ENCODE measurements at regions not wholly inside any gene's neighbourhood (a gene's known extent, or its start where the extent isn't known, plus 50 kb on each side); places are given as distances from the start of the nearest gene placed in this dataset.

DNA sequence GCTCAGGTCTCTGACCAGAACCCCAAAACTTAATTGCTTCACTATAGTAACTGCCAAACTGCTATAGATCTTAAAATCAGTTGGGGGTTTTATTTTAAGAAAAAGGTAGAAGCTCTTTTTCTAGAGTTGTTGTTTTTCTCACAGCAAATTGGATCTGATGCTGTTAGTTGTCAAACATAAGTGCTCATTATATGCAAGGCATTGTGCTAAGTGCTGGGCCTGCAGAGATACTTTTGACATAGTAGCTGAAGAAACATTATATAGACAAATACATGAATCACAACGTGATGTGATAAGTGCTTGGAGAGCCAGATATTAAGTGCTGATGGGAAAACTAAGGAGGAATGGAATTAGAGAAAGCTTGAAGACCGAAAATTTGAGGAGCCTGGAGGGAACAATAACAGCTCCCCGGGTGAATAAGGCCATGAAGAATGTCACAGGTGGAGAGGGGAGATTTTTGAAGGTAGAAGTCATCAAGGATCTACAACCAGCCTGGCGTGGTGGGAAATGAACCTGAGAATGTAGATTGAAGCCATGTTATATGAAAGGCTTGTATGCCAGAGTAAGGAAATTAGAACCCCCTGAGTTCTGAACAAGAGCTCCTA, 126.5 kb downstream of the DYRK2 start:
- no peak for DNase-seq (ENCODE audit: extremely low spot score in 2 of 2)
- no peaks in the 10 kb centered on the region for H3K27me3 ChIP-seq
- H3K9me3 ChIP-seq, result no peaks in the 10 kb centered on the region
- TF ChIP-seq POLR2A (IDR thresholded peaks at IDR 0.05) (no peak), POLR2AphosphoS5 (IDR thresholded peaks at IDR 0.05; ENCODE audit: insufficient read depth in 1 of 2, low read depth in 1 of 2) (no peak)
- TF ChIP-seq, protein P1, sequence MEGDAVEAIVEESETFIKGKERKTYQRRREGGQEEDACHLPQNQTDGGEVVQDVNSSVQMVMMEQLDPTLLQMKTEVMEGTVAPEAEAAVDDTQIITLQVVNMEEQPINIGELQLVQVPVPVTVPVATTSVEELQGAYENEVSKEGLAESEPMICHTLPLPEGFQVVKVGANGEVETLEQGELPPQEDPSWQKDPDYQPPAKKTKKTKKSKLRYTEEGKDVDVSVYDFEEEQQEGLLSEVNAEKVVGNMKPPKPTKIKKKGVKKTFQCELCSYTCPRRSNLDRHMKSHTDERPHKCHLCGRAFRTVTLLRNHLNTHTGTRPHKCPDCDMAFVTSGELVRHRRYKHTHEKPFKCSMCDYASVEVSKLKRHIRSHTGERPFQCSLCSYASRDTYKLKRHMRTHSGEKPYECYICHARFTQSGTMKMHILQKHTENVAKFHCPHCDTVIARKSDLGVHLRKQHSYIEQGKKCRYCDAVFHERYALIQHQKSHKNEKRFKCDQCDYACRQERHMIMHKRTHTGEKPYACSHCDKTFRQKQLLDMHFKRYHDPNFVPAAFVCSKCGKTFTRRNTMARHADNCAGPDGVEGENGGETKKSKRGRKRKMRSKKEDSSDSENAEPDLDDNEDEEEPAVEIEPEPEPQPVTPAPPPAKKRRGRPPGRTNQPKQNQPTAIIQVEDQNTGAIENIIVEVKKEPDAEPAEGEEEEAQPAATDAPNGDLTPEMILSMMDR (IDR thresholded peaks at IDR 0.05), result no peak
- no peak overlapping the region for H3K4me3 ChIP-seq
- no peak overlapping the region for H3K27ac ChIP-seq
- H3K36me3 ChIP-seq, result no peaks in the 10 kb centered on the region
- intact Hi-C loops (cut with DNase I), result no loop called here
- no peaks in the 10 kb centered on the region for H3K4me1 ChIP-seq

DNA sequence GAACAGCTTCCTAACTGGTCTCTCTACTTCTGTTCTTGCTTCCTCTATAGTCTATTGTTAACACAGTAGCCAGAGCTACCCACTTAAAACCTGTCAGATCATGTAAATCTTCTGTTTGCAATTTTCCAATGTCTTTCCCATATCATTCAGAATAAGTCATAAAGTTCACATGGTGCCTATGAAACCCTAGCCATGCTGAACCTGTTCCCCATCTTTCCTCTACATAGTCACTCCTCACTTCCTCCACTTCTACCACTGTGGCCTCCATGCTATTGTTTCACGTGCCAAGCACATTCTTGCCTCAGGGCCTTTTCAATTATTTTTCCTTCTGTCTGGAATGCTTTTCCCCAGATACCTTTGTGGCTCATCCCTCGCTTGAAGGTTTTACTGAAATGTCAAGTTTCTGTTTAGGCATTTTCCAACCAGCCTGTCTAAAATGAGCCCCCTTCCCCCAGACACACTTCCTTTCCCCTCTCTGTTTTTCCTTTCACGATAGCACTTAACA, 132.1 kb downstream of the DYRK2 start:
- no peaks in the 10 kb centered on the region for H3K4me1 ChIP-seq
- H3K27ac ChIP-seq, result no peak overlapping the region
- no peaks in the 10 kb centered on the region for H3K36me3 ChIP-seq
- H3K27me3 ChIP-seq, result no peaks in the 10 kb centered on the region
- no peaks in the 10 kb centered on the region for H3K9me3 ChIP-seq
- intact Hi-C loops (cut with DNase I), result no loop called here
- no peak overlapping the region for H3K4me3 ChIP-seq
- DNase-seq (ENCODE audit: extremely low spot score in 2 of 2), result no peak
- TF ChIP-seq, protein P1 (IDR thresholded peaks at IDR 0.05), result no peak
- TF ChIP-seq POLR2A (IDR thresholded peaks at IDR 0.05) (no peak), POLR2AphosphoS5 (IDR thresholded peaks at IDR 0.05; ENCODE audit: insufficient read depth in 1 of 2, low read depth in 1 of 2) (no peak)

DNA sequence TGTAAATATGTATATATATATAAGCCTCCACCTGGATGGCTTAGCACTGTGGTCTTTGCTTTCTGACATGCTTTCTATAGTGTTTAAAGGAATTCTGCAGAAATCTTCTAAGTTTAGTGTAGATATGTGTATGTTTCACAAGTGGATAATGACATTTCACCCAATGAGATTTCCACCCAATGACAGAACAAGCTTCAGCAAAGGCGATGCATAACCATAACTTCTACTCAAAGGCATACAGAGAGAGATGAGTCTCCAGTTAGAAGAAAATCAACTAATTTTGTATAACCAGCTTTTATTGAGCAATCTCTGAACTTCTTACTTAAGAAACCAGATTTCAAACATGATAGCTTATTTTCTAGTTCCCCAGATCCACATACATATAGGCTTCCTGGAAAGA, 134.0 kb downstream of the DYRK2 start:
- H3K36me3 ChIP-seq, result no peaks in the 10 kb centered on the region

DNA sequence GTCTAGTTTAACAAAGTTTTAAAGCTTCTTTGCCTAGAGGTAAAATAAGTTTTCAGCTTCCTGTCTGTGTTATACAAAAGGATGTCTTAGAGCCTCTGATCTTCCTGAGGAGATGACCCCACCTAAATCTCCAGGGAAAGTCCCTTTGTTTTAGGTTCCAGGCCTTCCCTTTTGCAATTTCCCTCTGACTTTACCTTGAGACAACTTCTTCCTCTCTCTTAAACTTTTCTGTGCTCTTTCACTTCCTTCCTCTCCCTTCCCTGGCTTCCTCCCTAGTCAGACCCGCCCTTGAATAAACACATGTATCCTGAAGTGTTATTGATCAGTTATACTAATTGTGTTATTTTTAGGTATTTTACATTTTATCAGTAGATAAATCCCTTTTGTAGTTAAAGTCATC, 134.8 kb downstream of the DYRK2 start:
- no peaks in the 10 kb centered on the region for H3K9me3 ChIP-seq
- intact Hi-C loops (cut with DNase I), result no loop called here
- TF ChIP-seq POLR2AphosphoS5 (IDR thresholded peaks at IDR 0.05; ENCODE audit: insufficient read depth in 1 of 2, low read depth in 1 of 2), result no peak
- TF ChIP-seq, protein P1 (IDR thresholded peaks at IDR 0.05), result no peak
- TF ChIP-seq POLR2A (IDR thresholded peaks at IDR 0.05), result no peak
- no peak overlapping the region for H3K4me3 ChIP-seq
- no peaks in the 10 kb centered on the region for H3K27me3 ChIP-seq
- H3K27ac ChIP-seq, result no peak overlapping the region
- no peaks in the 10 kb centered on the region for H3K4me1 ChIP-seq
- H3K36me3 ChIP-seq, result no peaks in the 10 kb centered on the region
- no peak for DNase-seq (ENCODE audit: extremely low spot score in 2 of 2)

More for the DNA sequence above, 134.0 kb downstream of the DYRK2 start:
- Histone ChIP-seq H3K4me3 (no peak overlapping the region), H3K4me1 (no peaks in the 10 kb centered on the region), H3K9me3 (no peaks in the 10 kb centered on the region), H3K27ac (no peak overlapping the region), H3K27me3 (no peaks in the 10 kb centered on the region)
- DNase-seq (ENCODE audit: extremely low spot score in 2 of 2), result no peak
- intact Hi-C loops (cut with DNase I), result no loop called here
- TF ChIP-seq, protein P1 (IDR thresholded peaks at IDR 0.05), result no peak
- TF ChIP-seq POLR2AphosphoS5 (IDR thresholded peaks at IDR 0.05; ENCODE audit: insufficient read depth in 1 of 2, low read depth in 1 of 2), result no peak
- TF ChIP-seq POLR2A (IDR thresholded peaks at IDR 0.05), result no peak

DNA sequence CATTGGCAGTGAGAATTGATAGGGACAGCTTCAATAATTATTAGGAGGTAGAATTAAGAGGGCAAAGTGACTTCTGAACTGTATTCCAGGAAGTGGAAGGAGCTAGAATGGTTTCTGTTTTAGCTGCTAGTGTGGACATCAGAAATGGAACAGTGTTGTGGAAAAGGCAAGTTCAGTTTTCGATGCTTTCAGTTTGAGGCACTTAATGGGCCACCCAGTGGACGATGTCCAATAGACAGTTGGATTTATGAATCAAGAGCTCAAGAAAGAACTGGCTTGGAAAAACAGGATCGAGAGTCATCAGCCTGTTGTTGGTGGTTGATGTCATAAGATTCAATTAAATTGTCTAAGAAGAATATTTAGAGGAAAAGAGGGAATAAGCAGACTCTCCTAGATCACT, 136.3 kb downstream of the DYRK2 start:
- DNase-seq (ENCODE audit: extremely low spot score in 2 of 2), result no peak
- Histone ChIP-seq H3K27me3 (no peaks in the 10 kb centered on the region), H3K4me3 (no peak overlapping the region), H3K27ac (no peak overlapping the region), H3K4me1 (no peaks in the 10 kb centered on the region), H3K36me3 (no peaks in the 10 kb centered on the region), H3K9me3 (no peaks in the 10 kb centered on the region)
- intact Hi-C loops (cut with DNase I), result no loop called here
- TF ChIP-seq, protein P1 (IDR thresholded peaks at IDR 0.05), result no peak
- TF ChIP-seq POLR2AphosphoS5 (IDR thresholded peaks at IDR 0.05; ENCODE audit: insufficient read depth in 1 of 2, low read depth in 1 of 2), result no peak
- no peak for TF ChIP-seq POLR2A (IDR thresholded peaks at IDR 0.05)
